Pulmonary artery endothelial cell (primary cell): ENCODE measurements at regions not wholly inside any gene's neighbourhood (a gene's known extent, or its start where the extent isn't known, plus 50 kb on each side); places are given as distances from the start of the nearest gene placed in this dataset.

Experiments used
- DNase-seq: peaks from one replicate; pipeline ENCODE4 v3.0.0-alpha.2; 2011; ENCODE audit warnings: low read depth, low spot score

DNA sequence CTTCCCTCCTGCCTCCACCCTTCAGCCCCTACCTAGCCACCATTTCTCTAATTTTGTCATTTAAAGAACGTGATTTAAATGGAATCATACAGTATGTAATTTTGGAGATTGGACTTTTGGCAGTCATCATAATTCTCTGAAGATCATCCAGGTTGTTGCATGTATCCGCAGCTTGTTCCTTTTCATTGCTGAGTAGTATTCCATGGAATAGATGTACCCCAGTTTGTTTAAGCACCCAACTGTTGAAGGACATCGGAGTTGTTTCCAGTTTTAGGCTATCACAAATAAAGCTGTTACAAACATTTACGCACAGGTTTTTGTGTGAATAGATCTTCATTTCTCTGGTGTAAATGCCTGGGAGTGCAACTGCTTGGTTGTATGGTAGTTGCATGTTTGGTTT, 61.1 kb upstream of the PWP1 start:
- DNase-seq = no peak

DNA sequence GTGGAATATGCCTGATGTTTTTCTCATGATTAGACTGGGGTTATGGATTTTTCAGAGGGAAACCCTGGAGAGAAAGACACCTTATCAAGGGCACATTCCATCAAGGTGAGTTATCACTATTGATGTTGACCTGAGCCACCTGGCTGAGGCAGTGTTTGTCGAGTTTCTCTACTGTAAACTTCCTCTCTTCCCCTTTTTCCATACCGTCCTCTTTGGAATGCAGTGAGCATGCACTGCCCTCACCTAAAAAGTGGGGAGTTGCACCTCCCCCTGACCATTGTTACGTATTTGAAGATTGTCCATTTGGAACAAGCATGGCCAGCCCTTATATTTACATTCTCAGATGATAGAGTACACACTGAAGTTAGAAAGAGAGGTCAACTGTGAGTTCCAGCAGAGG, 53.9 kb upstream of the PWP1 start:
- no peak for DNase-seq

DNA sequence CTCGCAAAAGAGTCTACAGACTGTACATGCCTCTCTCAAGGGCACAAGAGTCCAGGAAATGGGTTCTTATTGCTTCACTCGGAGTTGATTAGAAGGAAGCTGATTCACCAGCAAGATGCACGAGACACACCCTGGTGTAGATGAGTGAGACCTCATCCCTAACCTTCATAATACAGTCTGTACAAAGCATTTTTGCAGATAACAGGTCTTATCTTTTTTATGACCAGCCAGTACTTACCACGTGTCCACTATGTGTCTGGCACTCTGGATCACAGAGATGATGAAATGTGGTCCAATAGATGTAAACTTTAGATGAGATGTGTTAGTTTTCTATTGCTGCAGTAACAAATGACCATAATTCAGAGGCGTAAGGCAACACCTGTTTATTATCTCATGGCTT, 53.4 kb upstream of the PWP1 start:
- no peak for DNase-seq

DNA sequence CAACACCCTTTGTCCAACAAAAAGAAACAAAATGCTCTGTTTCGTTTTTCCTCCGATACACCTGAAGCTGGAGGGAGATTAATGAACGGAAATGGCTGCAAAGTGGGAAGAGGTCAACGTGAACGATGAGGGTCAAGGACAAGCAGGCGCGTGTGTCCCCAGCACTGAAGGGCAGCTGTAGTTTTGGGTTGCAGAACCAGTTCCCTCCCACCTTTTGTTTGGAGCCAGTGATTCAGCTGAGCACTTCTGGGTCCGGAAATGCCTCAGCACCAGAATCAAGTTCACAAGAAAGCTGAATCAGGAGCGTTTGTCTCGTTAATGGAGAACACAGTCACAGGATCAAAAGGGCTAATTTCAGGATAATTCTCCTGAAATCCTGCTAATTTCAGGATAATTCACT, 51.1 kb upstream of the PWP1 start:
- DNase-seq = no peak

DNA sequence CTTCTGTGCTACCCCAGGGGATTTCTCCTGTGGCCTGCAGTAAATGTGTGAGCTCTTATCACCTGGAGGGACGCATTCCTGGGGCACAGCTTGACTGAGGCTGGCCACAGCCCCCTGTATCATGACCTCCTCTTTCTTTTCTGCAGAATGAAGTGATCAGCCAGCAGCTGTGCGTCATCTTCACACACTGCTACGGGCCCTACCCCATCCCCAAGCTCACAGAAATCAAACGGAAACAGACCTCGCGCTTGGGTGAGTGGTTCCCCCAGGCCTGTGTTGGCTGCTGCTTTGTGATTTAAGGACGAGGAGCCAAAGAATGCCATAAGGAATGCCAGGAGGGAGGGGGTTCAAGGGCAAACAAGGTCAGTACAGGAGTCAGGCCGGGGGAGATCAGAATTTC, 50.5 kb upstream of the PWP1 start:
- DNase-seq = peak; percentile 41
